Activated naive CD4-positive, alpha-beta T cell treated with anti-CD3 and anti-CD28 coated beads, Interleukin-2, amount 50 U/mL, for 24 hours (primary cell): ENCODE measurements at regions not wholly inside any gene's neighbourhood (a gene's known extent, or its start where the extent isn't known, plus 50 kb on each side); places are given as distances from the start of the nearest gene placed in this dataset.
"Not testable (repeated sequence)": the region's sequence is repeated elsewhere in the genome, so short reads cannot be mapped to it uniquely, and the experiment has no call there.

Experiments
- H3K27ac Mint-ChIP-seq: one replicate; pipeline ENCODE4 v1.8.0; 2021; ENCODE audit warnings: mild to moderate bottlenecking, mixed read lengths
- H3K27me3 Mint-ChIP-seq: one replicate; pipeline ENCODE4 v1.8.0; 2021; ENCODE audit warnings: mixed read lengths
- H3K36me3 Mint-ChIP-seq: one replicate; pipeline ENCODE4 v1.8.0; 2021; ENCODE audit warnings: mixed read lengths
- H3K4me1 Mint-ChIP-seq: one replicate; pipeline ENCODE4 v1.8.0; 2021; ENCODE audit warnings: mixed read lengths
- H3K4me3 Mint-ChIP-seq: one replicate; pipeline ENCODE4 v1.8.0; 2021; ENCODE audit warnings: mild to moderate bottlenecking, mixed read lengths
- H3K9me3 Mint-ChIP-seq: one replicate; pipeline ENCODE4 v1.8.0; 2021; ENCODE audit warnings: mixed read lengths

DNA sequence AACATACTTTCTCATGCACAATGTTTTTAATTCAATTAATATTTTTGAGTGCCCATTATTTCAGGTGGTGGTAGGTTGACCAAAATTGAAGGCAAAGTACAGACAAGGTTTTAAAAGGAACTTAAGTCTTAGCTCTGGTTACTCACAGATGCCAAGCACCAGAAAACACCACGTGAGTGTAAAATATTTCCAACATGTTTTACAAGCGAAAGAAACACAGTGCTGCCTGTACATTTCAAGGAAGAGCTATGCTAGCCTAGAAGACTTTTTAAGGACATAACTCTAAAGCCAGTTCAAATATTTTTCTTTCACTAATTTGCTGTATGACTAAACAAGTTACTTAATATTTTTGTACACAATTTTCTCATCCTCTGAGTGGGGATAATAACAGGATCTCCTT lies 736.4 kb upstream of the GOT2 start:
- Mint-ChIP-seq H3K27ac (no peak overlapping the region), H3K4me1 (no peaks in the 10 kb centered on the region), H3K36me3 (no peaks in the 10 kb centered on the region), H3K4me3 (no peak overlapping the region), H3K9me3 (peaks cover 9% of the 10 kb centered on the region), H3K27me3 (no peaks in the 10 kb centered on the region)

DNA sequence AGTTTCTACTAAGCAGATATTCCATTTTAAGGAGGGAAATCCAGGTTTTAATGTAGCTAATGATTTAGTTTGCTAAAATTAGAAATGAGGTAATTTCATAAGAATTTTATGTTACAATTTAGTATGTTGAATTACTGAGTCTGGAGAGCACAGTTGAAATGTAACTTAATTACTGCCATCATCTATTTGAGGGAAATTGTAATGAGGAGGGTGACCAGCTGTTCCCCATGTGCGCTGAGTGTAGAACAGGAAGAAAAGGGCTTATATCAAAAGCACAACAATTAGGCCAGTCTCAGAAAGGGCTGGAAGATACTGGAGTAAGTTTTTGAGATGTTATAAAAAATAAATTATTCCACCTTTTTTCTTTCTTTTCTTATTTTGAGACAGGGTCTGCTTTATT lies 735.1 kb upstream of the GOT2 start:
- Mint-ChIP-seq H3K4me1 (no peaks in the 10 kb centered on the region), H3K9me3 (peaks cover 4% of the 10 kb centered on the region), H3K36me3 (no peaks in the 10 kb centered on the region), H3K27me3 (no peaks in the 10 kb centered on the region), H3K4me3 (no peak overlapping the region), H3K27ac (no peak overlapping the region)

DNA sequence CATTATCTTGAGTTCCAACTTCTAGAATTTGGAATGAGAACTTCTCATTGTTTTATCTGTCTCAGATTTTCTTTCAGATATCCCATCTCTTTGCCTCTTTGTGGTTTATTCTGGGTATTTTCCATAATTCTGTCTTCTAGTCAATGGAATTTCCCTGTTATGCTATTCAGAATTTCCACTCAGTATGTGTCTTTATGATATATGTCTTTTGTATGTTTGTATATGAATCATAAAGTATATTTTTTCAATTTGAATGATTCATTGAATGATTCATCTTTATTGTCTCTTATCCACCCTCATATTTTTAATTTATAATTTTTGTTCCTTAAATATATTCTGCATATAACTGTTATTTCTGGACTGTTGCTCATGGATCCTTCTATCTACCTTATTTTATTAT lies 729.7 kb upstream of the GOT2 start:
- H3K9me3 Mint-ChIP-seq: peaks cover 6% of the 10 kb centered on the region
- H3K27ac Mint-ChIP-seq: no peak overlapping the region
- H3K4me3 Mint-ChIP-seq: no peak overlapping the region
- H3K27me3 Mint-ChIP-seq: no peaks in the 10 kb centered on the region
- no peaks in the 10 kb centered on the region for H3K36me3 Mint-ChIP-seq
- no peaks in the 10 kb centered on the region for H3K4me1 Mint-ChIP-seq

DNA sequence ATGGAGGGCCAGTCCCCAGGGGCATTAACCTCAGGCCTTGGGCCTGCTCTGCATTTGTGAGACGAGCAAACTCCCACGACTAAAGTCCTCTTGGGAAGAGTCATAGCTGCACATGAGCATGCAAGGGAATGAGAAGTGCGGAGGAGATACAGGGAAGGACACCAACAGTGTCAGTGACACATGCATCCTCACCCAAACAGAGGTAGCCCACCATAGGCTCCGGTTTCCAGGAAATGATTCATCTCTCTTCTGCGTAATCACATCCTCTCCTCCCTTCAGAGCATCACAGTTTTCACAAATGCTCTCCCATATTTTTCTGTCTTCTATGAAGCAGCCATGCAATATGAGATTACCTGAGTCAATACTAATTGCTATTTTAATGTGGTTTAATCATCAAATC lies 725.7 kb upstream of the GOT2 start:
- no peaks in the 10 kb centered on the region for H3K27me3 Mint-ChIP-seq
- H3K36me3 Mint-ChIP-seq: no peaks in the 10 kb centered on the region
- no peak overlapping the region for H3K4me3 Mint-ChIP-seq
- H3K4me1 Mint-ChIP-seq: no peaks in the 10 kb centered on the region
- peaks cover 6% of the 10 kb centered on the region for H3K9me3 Mint-ChIP-seq
- H3K27ac Mint-ChIP-seq: no peak overlapping the region

DNA sequence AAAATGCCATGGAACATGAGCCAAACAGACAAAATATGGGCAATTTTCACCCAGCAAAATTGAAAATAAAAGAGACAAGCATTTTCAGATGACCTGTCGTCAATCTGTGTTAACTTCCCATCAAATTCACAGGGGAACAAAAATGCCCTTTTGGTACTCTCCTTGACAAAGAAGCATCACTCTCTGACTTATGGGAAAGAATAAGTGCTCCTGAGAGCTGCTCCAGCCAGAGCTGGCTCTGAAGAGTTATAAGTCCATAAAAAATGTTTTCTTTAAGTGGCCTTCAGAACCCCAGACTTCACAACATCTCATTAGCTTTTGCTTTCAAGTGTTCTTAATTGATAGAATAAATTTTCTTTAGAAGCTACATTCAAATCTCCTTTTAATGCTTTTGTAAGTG lies 721.4 kb upstream of the GOT2 start:
- H3K4me1 Mint-ChIP-seq: no peaks in the 10 kb centered on the region
- no peak overlapping the region for H3K4me3 Mint-ChIP-seq
- H3K9me3 Mint-ChIP-seq: peaks cover 21% of the 10 kb centered on the region
- H3K27ac Mint-ChIP-seq: no peak overlapping the region
- no peaks in the 10 kb centered on the region for H3K27me3 Mint-ChIP-seq
- no peaks in the 10 kb centered on the region for H3K36me3 Mint-ChIP-seq

DNA sequence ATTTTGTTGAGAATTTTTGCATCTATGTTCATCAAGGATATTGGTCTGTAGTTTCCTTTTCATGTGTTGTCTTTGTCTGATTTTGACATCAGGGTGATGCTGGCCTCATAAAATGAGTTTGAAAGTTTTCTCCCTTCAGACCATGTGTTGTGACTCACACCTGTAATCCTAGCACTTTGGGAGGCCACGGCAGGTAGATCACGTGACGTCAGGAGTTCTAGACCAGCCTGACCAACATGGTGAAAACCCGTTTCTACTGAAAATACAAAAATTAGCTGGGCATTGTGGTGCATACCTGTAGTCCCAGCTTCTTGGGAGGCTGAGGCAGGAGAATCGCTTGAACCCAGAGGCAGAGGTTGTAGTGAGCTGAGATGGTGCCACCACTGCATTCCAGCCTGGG lies 716.4 kb upstream of the GOT2 start:
- H3K27ac Mint-ChIP-seq, H3K27me3 Mint-ChIP-seq, H3K4me3 Mint-ChIP-seq, H3K36me3 Mint-ChIP-seq, H3K4me1 Mint-ChIP-seq: not testable (repeated sequence)
- H3K9me3 Mint-ChIP-seq: peaks cover 21% of the 10 kb centered on the region

DNA sequence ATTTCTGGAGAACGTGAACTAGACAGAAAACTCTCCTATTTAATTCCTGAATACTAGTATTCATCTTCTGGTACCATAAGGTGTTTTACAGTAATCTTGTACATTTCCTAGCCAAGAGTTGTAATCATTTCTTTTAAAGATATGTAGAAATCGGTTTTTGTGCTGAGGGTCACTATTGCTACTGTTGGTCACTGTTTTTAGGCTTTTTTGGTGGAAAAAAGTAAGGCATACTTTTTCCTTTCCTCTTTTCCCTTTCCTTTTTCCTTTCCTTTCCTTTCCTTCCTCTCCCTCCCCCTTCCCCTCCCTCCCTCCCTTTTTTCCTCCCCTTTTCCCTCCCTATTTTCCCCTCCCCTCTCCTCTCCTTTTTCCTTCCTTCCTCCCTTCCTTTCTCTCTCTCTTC lies 706.4 kb upstream of the GOT2 start:
- no peaks in the 10 kb centered on the region for H3K27me3 Mint-ChIP-seq
- H3K36me3 Mint-ChIP-seq: no peaks in the 10 kb centered on the region
- H3K4me1 Mint-ChIP-seq: no peaks in the 10 kb centered on the region
- no peak overlapping the region for H3K4me3 Mint-ChIP-seq
- H3K27ac Mint-ChIP-seq: no peak overlapping the region
- peaks cover 9% of the 10 kb centered on the region for H3K9me3 Mint-ChIP-seq

DNA sequence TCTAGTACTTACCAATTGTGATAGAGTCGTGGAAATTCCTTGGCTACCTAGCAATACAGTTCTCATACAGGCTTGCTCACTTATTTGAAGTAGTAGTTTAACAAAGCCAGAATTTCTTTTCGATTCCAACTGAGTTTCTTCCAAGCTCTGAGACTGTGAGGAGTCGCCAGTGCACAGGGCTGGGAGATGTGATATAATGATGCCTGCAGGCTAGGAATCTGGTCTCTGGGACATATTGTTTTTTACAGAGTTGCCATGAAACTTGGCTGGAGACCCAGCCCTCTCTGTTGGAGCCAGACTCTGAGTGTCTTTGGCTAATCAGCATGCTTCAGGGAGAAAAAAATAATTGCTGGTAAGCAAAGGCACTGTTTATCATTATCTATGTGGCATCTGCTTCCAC lies 698.8 kb upstream of the GOT2 start:
- H3K4me3 Mint-ChIP-seq: no peak overlapping the region
- H3K27ac Mint-ChIP-seq: no peak overlapping the region
- no peaks in the 10 kb centered on the region for H3K27me3 Mint-ChIP-seq
- no peaks in the 10 kb centered on the region for H3K36me3 Mint-ChIP-seq
- H3K4me1 Mint-ChIP-seq: no peaks in the 10 kb centered on the region
- no peaks in the 10 kb centered on the region for H3K9me3 Mint-ChIP-seq

DNA sequence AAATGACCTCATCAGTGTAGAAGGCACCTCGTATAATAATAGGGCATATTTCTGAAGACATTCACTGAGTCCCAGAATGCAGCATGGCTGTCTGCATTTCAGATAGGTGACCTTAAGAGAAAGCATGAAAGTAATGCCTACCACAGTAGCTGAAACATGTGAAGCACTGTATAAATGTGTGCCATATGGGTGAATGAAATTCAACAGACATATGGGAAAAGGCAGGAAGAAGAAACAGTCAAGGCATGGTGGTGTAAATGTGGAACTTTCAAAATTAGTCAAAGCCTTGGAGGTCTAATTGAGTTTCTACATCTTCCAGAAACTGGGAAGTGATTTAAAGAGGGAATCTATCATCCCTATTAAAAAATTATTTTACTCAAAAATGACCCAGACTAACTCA lies 698.2 kb upstream of the GOT2 start:
- no peak overlapping the region for H3K4me3 Mint-ChIP-seq
- H3K9me3 Mint-ChIP-seq: no peaks in the 10 kb centered on the region
- H3K4me1 Mint-ChIP-seq: no peaks in the 10 kb centered on the region
- H3K36me3 Mint-ChIP-seq: no peaks in the 10 kb centered on the region
- no peak overlapping the region for H3K27ac Mint-ChIP-seq
- no peaks in the 10 kb centered on the region for H3K27me3 Mint-ChIP-seq

DNA sequence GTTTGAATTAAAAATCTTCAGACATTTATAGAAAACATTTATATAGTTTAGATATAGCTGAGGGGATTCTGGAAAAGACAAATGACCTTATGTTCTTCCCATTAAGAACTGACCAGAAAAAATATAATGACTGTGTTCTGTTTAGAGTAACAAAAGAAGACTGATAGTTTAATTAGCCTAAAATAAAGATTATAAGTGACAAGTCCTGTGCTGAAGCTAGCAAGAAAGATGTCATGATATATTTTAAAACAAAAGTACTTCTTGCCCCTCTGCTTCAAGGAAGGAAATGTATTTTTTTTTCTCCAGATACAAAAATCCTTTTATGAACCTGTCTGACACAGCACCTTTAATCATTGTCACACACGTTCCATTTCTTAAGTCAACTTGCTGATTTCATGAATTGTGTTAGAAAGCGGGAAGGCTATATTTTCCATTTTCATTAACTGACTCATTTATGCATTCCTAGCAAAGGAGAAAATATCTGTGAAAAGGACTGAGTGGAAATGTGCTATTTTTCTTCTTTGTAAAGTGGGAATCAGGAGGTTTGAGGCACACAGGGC lies 690.7 kb upstream of the GOT2 start:
- no peaks in the 10 kb centered on the region for H3K27me3 Mint-ChIP-seq
- H3K27ac Mint-ChIP-seq: no peak overlapping the region
- no peak overlapping the region for H3K4me3 Mint-ChIP-seq
- H3K36me3 Mint-ChIP-seq: no peaks in the 10 kb centered on the region
- H3K4me1 Mint-ChIP-seq: no peaks in the 10 kb centered on the region
- H3K9me3 Mint-ChIP-seq: peaks cover 9% of the 10 kb centered on the region

DNA sequence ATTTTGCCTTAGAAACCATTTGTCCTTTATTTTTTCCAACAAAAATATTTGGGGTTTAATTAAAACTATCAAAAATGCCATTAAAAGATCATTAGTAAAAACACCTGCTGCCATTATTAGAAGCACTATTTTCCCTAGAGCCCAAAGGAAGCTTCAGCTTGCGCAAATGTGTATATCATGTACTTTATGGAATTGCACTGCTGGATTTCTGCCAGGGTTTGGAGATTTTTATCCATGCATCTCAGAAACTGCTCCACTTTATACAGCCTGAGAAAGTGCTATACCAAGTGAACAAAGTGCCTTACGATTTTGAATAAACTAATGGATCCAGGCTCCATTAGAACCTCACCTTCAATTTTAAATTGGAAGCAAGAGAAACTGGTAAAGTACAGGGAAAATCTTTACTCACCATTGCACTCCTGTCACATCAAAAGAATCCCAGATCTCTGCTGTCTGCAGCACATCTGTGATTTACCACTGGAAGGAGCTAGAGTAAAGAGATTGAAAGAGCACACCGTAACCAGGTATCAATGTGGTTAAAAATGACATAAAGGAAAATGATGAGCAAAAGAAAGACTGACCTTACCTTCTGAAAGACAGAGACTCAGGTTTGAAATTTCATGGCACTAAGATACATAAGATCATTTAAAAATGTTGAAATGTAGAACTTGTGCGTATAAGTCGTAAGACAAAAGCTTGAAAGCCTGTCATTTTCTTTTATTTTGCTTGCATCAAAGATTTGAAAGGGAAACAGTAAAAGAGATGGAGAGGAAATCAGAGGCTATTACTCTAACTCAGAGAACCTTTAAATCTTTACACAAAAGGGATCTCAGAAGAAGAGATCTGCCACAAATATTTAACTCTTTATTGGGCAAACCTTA lies 678.1 kb upstream of the GOT2 start:
- Mint-ChIP-seq H3K27me3 (no peaks in the 10 kb centered on the region), H3K9me3 (peaks cover 4% of the 10 kb centered on the region), H3K36me3 (no peaks in the 10 kb centered on the region), H3K27ac (no peak overlapping the region), H3K4me1 (no peaks in the 10 kb centered on the region), H3K4me3 (no peak overlapping the region)

DNA sequence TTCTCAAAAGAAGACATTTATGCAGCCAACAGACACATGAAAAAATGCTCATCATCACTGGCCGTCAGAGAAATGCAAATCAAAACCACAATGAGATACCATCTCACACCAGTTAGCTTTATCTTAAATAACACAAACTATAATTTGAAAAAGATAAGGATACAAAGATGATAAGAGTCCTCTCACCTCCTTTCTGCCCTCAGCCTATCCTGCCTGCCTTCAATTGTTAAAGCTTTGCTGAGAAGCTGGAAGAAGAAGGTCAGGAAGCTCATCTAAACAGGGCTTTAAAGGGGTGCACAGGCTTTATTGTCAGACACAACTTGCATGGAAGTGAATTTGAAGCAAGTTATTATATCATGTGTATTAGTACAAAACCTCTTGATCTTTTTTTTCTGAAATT lies 676.3 kb upstream of the GOT2 start:
- no peak overlapping the region for H3K27ac Mint-ChIP-seq
- no peaks in the 10 kb centered on the region for H3K27me3 Mint-ChIP-seq
- H3K36me3 Mint-ChIP-seq: no peaks in the 10 kb centered on the region

DNA sequence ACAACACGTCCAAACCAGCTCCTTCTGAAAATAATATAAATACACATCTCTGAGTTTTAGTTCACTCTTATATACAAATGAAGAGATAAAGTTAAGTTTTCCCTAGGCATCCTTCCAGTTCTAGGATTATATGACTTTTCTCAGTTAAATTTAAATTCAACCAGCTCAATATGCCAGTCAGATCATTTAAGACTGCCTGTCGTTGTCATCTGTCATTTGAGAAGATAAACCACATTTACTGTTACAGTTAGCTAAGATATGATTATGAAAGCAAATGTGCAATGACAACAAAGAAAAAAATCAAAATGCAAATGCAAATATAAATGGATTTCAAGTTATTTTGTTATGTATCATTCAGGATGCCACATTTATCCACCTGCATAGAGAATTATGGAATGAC lies 671.7 kb upstream of the GOT2 start:
- Mint-ChIP-seq H3K27ac (no peak overlapping the region), H3K36me3 (no peaks in the 10 kb centered on the region), H3K9me3 (peaks cover 9% of the 10 kb centered on the region), H3K4me3 (no peak overlapping the region), H3K4me1 (no peaks in the 10 kb centered on the region), H3K27me3 (no peaks in the 10 kb centered on the region)

More for the DNA sequence above, 676.3 kb upstream of the GOT2 start:
- peaks cover 9% of the 10 kb centered on the region for H3K9me3 Mint-ChIP-seq
- H3K4me3 Mint-ChIP-seq: no peak overlapping the region
- H3K4me1 Mint-ChIP-seq: no peaks in the 10 kb centered on the region

DNA sequence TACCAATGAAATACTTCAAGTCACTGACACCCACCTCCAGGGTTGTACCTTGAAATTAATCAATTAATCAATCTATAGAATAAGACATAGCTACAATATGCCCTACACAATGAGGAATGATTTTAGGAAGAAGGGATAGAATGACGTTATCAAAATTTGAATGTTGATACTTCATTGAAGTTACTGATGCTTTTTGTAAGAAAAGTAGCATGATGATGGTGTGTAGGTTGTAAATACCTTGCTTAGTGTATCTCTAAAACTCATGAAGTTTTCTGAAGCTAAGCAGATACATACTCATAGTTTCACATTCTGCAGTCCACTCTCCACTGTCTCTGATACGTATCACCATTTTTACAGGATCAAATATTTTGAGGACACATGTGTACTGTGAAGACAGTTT lies 670.4 kb upstream of the GOT2 start:
- Mint-ChIP-seq H3K27me3 (no peaks in the 10 kb centered on the region), H3K4me1 (no peaks in the 10 kb centered on the region), H3K9me3 (peaks cover 9% of the 10 kb centered on the region), H3K4me3 (no peak overlapping the region), H3K36me3 (no peaks in the 10 kb centered on the region), H3K27ac (no peak overlapping the region)

DNA sequence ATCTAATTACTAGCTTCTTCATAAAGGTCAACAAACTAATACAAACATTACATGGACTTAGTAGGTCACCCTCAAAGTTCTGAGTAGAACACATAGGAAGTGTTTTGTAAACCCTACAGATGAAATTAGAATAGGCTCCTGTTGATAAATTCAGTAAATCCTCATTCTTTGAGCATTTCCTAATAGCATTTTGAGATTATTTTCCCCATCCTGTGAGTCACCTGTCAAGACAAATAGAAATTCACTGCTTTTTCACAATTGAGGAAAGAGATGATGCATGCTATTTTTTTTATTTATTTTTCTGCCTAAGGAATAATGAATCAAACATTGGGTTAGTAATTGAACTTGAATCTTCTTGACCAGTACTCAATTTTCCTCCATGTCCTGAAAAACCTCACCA lies 666.7 kb upstream of the GOT2 start:
- Mint-ChIP-seq H3K4me1 (no peaks in the 10 kb centered on the region), H3K4me3 (no peak overlapping the region), H3K27me3 (no peaks in the 10 kb centered on the region), H3K9me3 (no peaks in the 10 kb centered on the region), H3K27ac (no peak overlapping the region), H3K36me3 (no peaks in the 10 kb centered on the region)

DNA sequence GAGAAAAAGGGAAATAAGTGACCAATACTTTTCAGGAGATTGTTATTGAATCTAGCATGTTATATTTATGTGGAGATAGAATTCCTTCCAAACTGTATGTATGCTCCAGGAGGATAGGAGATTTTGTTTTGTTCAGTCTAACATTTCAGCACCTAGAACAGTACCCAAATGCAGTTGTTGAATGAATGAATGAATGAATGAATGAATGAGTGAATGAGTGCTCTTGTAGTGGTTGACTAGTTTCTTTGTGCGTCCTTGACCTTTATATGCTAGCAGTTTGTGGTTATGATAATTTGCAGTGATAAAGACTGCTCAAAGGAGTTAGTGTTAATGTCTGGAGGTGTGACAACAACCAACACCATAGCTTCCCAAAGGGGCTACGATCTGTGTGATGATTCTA lies 663.5 kb upstream of the GOT2 start:
- no peaks in the 10 kb centered on the region for H3K9me3 Mint-ChIP-seq
- H3K4me3 Mint-ChIP-seq: no peak overlapping the region
- H3K4me1 Mint-ChIP-seq: no peaks in the 10 kb centered on the region
- H3K27ac Mint-ChIP-seq: no peak overlapping the region
- no peaks in the 10 kb centered on the region for H3K27me3 Mint-ChIP-seq
- H3K36me3 Mint-ChIP-seq: no peaks in the 10 kb centered on the region

DNA sequence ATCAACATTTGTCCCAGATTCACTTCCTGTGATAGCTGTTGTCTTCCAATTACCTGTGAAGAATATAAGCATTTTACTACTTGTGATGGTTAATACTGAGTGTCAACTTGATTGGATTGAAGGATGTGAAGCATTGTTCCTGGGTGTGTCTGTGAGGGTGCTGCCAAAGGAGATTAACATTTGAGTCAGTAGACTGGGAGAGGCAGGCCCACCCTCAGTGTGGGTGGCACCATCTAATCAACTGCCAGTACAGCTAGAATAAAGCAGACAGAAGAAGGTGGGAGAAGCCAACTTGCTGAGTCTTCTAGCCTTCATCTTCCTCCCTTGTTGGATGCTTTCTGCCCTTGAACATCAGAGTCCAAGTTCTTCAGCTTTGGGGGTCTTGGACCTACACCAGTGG lies 660.4 kb upstream of the GOT2 start:
- H3K27ac Mint-ChIP-seq: no peak overlapping the region
- H3K36me3 Mint-ChIP-seq: no peaks in the 10 kb centered on the region

More for the DNA sequence above, 660.4 kb upstream of the GOT2 start:
- no peaks in the 10 kb centered on the region for H3K4me1 Mint-ChIP-seq
- H3K4me3 Mint-ChIP-seq: no peak overlapping the region
- no peaks in the 10 kb centered on the region for H3K9me3 Mint-ChIP-seq
- H3K27me3 Mint-ChIP-seq: no peaks in the 10 kb centered on the region
